GM12875 (cell line): ENCODE measurements at regions not wholly inside any gene's neighbourhood (a gene's known extent, or its start where the extent isn't known, plus 50 kb on each side); places are given as distances from the start of the nearest gene placed in this dataset.

Source experiments
- H3K4me3 ChIP-seq: one replicate; pipeline ENCODE4 v1.5.1; 2011; ENCODE audit warnings: low read depth, low read length, control low read depth
- CTCF ChIP-seq: IDR thresholded peaks from 2 replicates; pipeline ENCODE4 v1.5.1; 2011; ENCODE audit warnings: low read depth, mild to moderate bottlenecking, control low read depth, inconsistent platforms, low read length, moderate library complexity, borderline replicate concordance; ENCODE audit not compliant: insufficient read depth

- TF ChIP-seq CTCF = no peak
- H3K4me3 ChIP-seq = no peak overlapping the region
Observed at GRCh38 chr16:86922311-86922710, 344.0 kb downstream of the FOXL1 start.

GRCh38 chr16:86923656-86924055 is 345.3 kb downstream of the FOXL1 start:
- no peak for TF ChIP-seq CTCF
- H3K4me3 ChIP-seq = no peak overlapping the region

- no peak overlapping the region for H3K4me3 ChIP-seq
- no peak for TF ChIP-seq CTCF
Observed at GRCh38 chr16:86924537-86924936, 346.2 kb downstream of the FOXL1 start.

- TF ChIP-seq CTCF = no peak
Observed at GRCh38 chr16:86925067-86925791, 346.9 kb downstream of the FOXL1 start.

GRCh38 chr16:86926181-86927094 is 348.1 kb downstream of the FOXL1 start:
- H3K4me3 ChIP-seq = no peak overlapping the region
- no peak for TF ChIP-seq CTCF

More at GRCh38 chr16:86925067-86925791, 346.9 kb downstream of the FOXL1 start:
- H3K4me3 ChIP-seq = no peak overlapping the region

- no peak overlapping the region for H3K4me3 ChIP-seq
- no peak for TF ChIP-seq CTCF
Observed at GRCh38 chr16:86927699-86928098, 349.4 kb downstream of the FOXL1 start.
